Islet precursor cell (in vitro differentiated cells): ENCODE measurements at regions not wholly inside any gene's neighbourhood (a gene's known extent, or its start where the extent isn't known, plus 50 kb on each side); places are given as distances from the start of the nearest gene placed in this dataset.
A peak's percentile ranks its signal among the peaks of the same experiment; 100 is the strongest.
"Not testable (repeated sequence)": the region's sequence is repeated elsewhere in the genome, so short reads cannot be mapped to it uniquely, and the experiment has no call there.

Experiments
- DNase-seq: peaks from one replicate; pipeline ENCODE4 v3.0.0-alpha.2; 2018

- peak; percentile 76 for DNase-seq
Observed at GRCh38 chr6:27532820-27533538, 60.1 kb upstream of the ZNF184 start.

- DNase-seq: no peak
Observed at GRCh38 chr6:27531772-27532459, 59.0 kb upstream of the ZNF184 start.

- not testable (repeated sequence) for DNase-seq
Observed at GRCh38 chr6:27529796-27530195, 56.9 kb upstream of the ZNF184 start.

- no peak for DNase-seq
Observed at GRCh38 chr6:27528714-27529113, 55.8 kb upstream of the ZNF184 start.
